KMS-11 (cell line): ENCODE measurements at regions not wholly inside any gene's neighbourhood (a gene's known extent, or its start where the extent isn't known, plus 50 kb on each side); places are given as distances from the start of the nearest gene placed in this dataset.

Source experiments
- H2AFZ ChIP-seq: fragments of 200-600 bp; sonication (generic); 2 replicates; pipeline ENCODE4 v1.6.1; 2016; ENCODE audit warnings: antibody characterized with exemption, mixed run types, low read depth
- H3K27ac ChIP-seq: fragments of 200-600 bp; sonication (generic); 2 replicates; pipeline ENCODE4 v1.6.1; 2016; ENCODE audit warnings: mild to moderate bottlenecking, mixed run types
- H3K27me3 ChIP-seq: fragments of 200-600 bp; sonication (generic); 2 replicates; pipeline ENCODE4 v1.6.1; 2017; ENCODE audit warnings: mild to moderate bottlenecking, low read depth, mixed run types, moderate library complexity; ENCODE audit not compliant: insufficient read depth
- H3K36me3 ChIP-seq: fragments of 200-600 bp; sonication (generic); 2 replicates; pipeline ENCODE4 v1.6.1; 2017; ENCODE audit warnings: mild to moderate bottlenecking, mixed run types; ENCODE audit not compliant: insufficient read depth
- H3K4me1 ChIP-seq: fragments of 200-600 bp; sonication (generic); 2 replicates; pipeline ENCODE4 v1.6.1; 2016; ENCODE audit warnings: mild to moderate bottlenecking, low read depth, mixed run types; ENCODE audit not compliant: poor library complexity, severe bottlenecking
- H3K4me2 ChIP-seq: fragments of 200-600 bp; sonication (generic); 2 replicates; pipeline ENCODE4 v1.7.0; 2016; ENCODE audit warnings: mild to moderate bottlenecking, mixed run types
- H3K4me3 ChIP-seq: fragments of 200-600 bp; sonication (generic); IDR thresholded peaks from 2 replicates; pipeline ENCODE4 v1.6.1; 2017; ENCODE audit warnings: low read depth, low read length, mixed read lengths; ENCODE audit not compliant: insufficient read depth
- H3K79me2 ChIP-seq: fragments of 200-600 bp; sonication (generic); 2 replicates; pipeline ENCODE4 v1.6.1; 2016; ENCODE audit warnings: low read depth, mixed run types; ENCODE audit not compliant: insufficient read depth
- H3K9ac ChIP-seq: fragments of 200-600 bp; sonication (generic); 2 replicates; pipeline ENCODE4 v1.6.1; 2016; ENCODE audit warnings: mild to moderate bottlenecking, mixed run types
- H4K20me1 ChIP-seq: fragments of 200-600 bp; sonication (generic); 2 replicates; pipeline ENCODE4 v1.6.1; 2016; ENCODE audit warnings: mild to moderate bottlenecking, mixed run types; ENCODE audit not compliant: insufficient read depth
- CTCF ChIP-seq: fragments of 200-600 bp; sonication (generic); conservative IDR thresholded peaks from 2 replicates; pipeline ENCODE4 v1.6.1; 2017; ENCODE audit warnings: low read depth, mild to moderate bottlenecking, antibody characterized with exemption, low read length, moderate library complexity, mixed read lengths

- Histone ChIP-seq H3K27ac (no peak overlapping the region), H3K4me3 (no peak overlapping the region), H3K79me2 (no peaks in the 10 kb centered on the region), H3K4me2 (no peak overlapping the region), H3K9ac (no peak overlapping the region), H3K27me3 (no peaks in the 10 kb centered on the region), H3K36me3 (no peaks in the 10 kb centered on the region), H4K20me1 (no peaks in the 10 kb centered on the region), H2AFZ (no peak overlapping the region), H3K4me1 (no peaks in the 10 kb centered on the region)
- no peak for TF ChIP-seq CTCF
Measured at GRCh38 chr1:194533641-194534040, 1347.2 kb upstream of the B3GALT2 start.

- no peak for TF ChIP-seq CTCF
- Histone ChIP-seq H3K79me2 (no peaks in the 10 kb centered on the region), H3K4me3 (no peak overlapping the region), H3K27ac (no peak overlapping the region), H3K27me3 (no peaks in the 10 kb centered on the region), H3K4me1 (peaks cover 10% of the 10 kb centered on the region), H3K4me2 (no peak overlapping the region), H2AFZ (no peak overlapping the region), H3K9ac (no peak overlapping the region), H4K20me1 (no peaks in the 10 kb centered on the region), H3K36me3 (no peaks in the 10 kb centered on the region)
Measured at GRCh38 chr1:194517567-194517966, 1331.2 kb upstream of the B3GALT2 start.

- Histone ChIP-seq H3K36me3 (no peaks in the 10 kb centered on the region), H3K27ac (no peak overlapping the region), H3K9ac (no peak overlapping the region), H3K79me2 (no peaks in the 10 kb centered on the region), H4K20me1 (no peaks in the 10 kb centered on the region), H3K4me1 (peaks cover 2% of the 10 kb centered on the region), H3K27me3 (no peaks in the 10 kb centered on the region), H3K4me2 (no peak overlapping the region), H3K4me3 (no peak overlapping the region), H2AFZ (no peak overlapping the region)
- no peak for TF ChIP-seq CTCF
Measured at GRCh38 chr1:194515916-194516315, 1329.5 kb upstream of the B3GALT2 start.

GRCh38 chr1:194512957-194513356 lies 1326.5 kb upstream of the B3GALT2 start:
- H3K79me2 ChIP-seq: no peaks in the 10 kb centered on the region
- no peak for TF ChIP-seq CTCF
- H3K4me2 ChIP-seq: no peak overlapping the region
- H3K27ac ChIP-seq: no peak overlapping the region
- H3K27me3 ChIP-seq: no peaks in the 10 kb centered on the region
- no peaks in the 10 kb centered on the region for H4K20me1 ChIP-seq
- H3K4me1 ChIP-seq: no peaks in the 10 kb centered on the region
- no peak overlapping the region for H2AFZ ChIP-seq
- no peak overlapping the region for H3K9ac ChIP-seq
- H3K36me3 ChIP-seq: no peaks in the 10 kb centered on the region
- no peak overlapping the region for H3K4me3 ChIP-seq

GRCh38 chr1:194512345-194512744 lies 1325.9 kb upstream of the B3GALT2 start:
- H3K4me3 ChIP-seq: no peak overlapping the region
- no peaks in the 10 kb centered on the region for H3K4me1 ChIP-seq
- no peak overlapping the region for H3K9ac ChIP-seq
- no peaks in the 10 kb centered on the region for H3K79me2 ChIP-seq
- H3K4me2 ChIP-seq: no peak overlapping the region
- H3K27ac ChIP-seq: no peak overlapping the region
- no peaks in the 10 kb centered on the region for H3K36me3 ChIP-seq
- no peak overlapping the region for H2AFZ ChIP-seq
- no peak for TF ChIP-seq CTCF
- H4K20me1 ChIP-seq: no peaks in the 10 kb centered on the region
- H3K27me3 ChIP-seq: no peaks in the 10 kb centered on the region
